Left colon (tissue), 2 donors: ENCODE measurements at regions not wholly inside any gene's neighbourhood (a gene's known extent, or its start where the extent isn't known, plus 50 kb on each side); places are given as distances from the start of the nearest gene placed in this dataset.
A peak's percentile ranks its signal among the peaks of the same experiment; 100 is the strongest.
"Not testable (repeated sequence)": the region's sequence is repeated elsewhere in the genome, so short reads cannot be mapped to it uniquely, and the experiment has no call there.

ENCODE experiments used
- ATAC-seq: fragments of 200-7000 bp; cut with Tn5 transposase; one replicate; pipeline ENCODE4 v1.9.1; 2020; ENCODE audit warnings: mild to moderate bottlenecking, moderate library complexity
- DNase-seq, 2 donors: peaks; one replicate each; pipeline ENCODE4 v3.0.0-alpha.2; 2020
- intact Hi-C, 2 donors: fragments of 100-400 bp; cut with DNase I in 1 of 2; cut with micrococcal nuclease in 1 of 2; formaldehyde crosslinking; loops; one replicate each; pipeline versions ENCODE4 v1.11.2 to v1.14.0; 2022; cut with DNase I, micrococcal nuclease
- donor health status: DM: no; HTN: no; CAD: no.
- donor health status: DM: yes; HTN: yes; CAD: no.

GRCh38 chr10:84613336-84614021 is 285.1 kb downstream of the CCSER2 start:
- intact Hi-C loops: no loop called here
- DNase-seq (peak in 1 of 2 donors; percentile 13), ATAC-seq (peak; percentile 76)

- DNase-seq: no peak
- ATAC-seq: peak; percentile 56
- intact Hi-C loops: no loop called here
Observed at GRCh38 chr10:84626397-84627087, 298.2 kb downstream of the CCSER2 start.

DNA sequence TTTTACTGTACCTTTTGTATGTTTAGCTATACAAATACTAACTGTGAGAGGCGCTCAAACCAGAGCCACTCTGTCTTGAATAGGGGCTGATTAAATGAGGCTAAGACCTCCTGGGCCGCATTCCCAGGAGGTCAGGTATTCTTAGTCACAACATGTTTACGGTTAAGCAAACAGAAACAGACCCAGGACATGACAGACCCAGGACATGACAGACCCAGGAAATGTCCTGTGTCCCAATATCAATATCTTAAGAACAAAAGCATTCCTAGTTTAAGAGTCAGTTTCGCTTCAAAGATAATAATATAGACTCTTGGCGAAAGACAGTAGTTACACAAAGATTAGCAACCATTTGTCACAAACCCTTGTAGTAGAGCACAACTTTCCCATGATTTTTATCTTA is 304.5 kb downstream of the CCSER2 start:
- no peak for DNase-seq
- intact Hi-C loops: no loop called here
- no peak for ATAC-seq

GRCh38 chr10:84634636-84635035 is 306.2 kb downstream of the CCSER2 start:
- no peak for DNase-seq
- no peak for ATAC-seq
- intact Hi-C loops: no loop called here

- DNase-seq, intact Hi-C loops, ATAC-seq: not testable (repeated sequence)
Observed at GRCh38 chr10:84650628-84651027, 322.2 kb downstream of the CCSER2 start.

DNA sequence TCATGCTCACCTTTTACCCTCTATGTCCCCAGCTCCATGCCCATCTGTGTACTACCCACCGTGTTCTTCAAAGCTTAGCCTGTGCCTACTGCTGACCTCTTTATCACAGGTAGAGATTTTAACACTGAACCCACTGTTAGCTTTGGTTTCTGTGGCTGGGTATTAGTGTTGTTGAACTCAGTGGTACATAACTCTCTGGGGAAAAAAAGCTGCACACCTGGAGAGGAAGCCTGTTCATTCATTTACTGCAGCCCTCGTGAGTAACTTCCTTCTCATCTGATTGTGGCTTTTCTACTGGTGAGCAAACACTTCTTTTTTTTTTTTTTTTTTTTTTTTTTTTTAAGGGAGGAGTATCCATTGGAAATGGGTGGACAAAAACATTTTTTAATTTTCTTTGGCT is 326.3 kb downstream of the CCSER2 start:
- no peak for ATAC-seq
- no peak for DNase-seq
- intact Hi-C loops: no loop called here

DNA sequence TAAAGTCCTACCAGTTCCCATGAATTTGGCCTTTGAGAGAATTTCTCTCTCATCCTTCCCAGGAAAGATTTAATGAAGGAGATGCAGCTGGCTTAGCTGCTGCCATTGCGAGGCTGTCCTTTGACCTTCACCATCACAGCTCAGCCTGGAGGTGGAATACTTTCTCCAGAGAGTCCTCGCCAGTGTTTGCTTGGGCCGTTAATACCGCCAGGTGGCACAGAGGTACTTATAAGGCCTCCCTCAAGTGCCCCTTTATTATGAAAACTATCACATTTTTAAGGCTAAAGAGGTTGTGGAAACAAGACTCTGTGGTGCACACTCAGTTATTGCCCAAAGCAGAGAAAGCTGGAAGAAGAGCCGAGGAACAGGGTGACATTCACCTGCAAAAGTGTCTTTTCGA is 330.6 kb downstream of the CCSER2 start:
- intact Hi-C loops: no loop called here
- DNase-seq: no peak
- ATAC-seq: no peak

DNA sequence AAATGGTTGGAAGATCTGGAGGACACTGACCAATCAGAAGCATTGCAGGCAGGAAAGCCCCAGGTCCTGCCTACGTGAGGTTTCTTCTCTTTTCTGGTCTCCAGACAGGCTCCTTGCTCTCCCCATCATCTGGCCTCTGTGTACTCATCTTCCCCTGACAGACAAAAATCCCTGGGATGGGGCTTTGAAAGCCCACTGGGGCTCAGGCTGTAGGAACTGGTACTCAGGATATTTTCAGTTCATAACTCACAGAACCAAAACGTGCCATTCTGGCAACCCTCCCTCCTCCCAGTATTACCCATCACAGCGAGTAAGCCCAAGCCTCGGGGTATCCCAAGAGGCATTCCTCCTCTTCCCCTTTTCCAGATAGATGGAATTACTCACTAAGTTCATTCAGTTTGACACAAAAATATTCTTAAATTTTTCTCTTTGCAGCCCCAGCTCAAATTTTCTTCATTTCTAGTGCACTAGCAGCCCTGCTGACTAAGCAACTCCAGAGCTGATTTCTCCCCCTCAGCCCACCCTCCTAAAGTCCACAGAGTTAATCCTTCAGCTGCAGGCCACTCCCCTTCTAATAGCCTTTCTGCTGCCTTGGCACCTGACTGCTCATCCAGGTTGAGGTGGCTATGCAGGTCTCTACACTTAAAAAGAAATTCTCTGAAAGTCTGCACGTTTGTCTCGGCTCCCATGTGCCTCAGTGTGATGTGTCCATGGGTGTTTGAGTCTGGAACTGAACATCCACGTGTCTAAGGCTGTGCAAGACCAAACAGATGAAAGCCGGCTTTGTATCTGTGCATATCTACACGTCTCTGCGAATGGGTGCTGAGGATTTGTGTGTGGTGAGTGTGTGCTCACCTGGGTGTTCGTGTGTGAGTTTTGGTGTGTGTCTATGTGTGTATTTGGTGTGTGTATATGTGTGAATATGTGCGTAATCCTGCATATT is 331.4 kb downstream of the CCSER2 start:
- ATAC-seq (no peak), DNase-seq (no peak)
- intact Hi-C loops: no loop called here

- DNase-seq (no peak), ATAC-seq (no peak)
- intact Hi-C loops: no loop called here
Observed at GRCh38 chr10:84660450-84661159, 332.2 kb downstream of the CCSER2 start.

DNA sequence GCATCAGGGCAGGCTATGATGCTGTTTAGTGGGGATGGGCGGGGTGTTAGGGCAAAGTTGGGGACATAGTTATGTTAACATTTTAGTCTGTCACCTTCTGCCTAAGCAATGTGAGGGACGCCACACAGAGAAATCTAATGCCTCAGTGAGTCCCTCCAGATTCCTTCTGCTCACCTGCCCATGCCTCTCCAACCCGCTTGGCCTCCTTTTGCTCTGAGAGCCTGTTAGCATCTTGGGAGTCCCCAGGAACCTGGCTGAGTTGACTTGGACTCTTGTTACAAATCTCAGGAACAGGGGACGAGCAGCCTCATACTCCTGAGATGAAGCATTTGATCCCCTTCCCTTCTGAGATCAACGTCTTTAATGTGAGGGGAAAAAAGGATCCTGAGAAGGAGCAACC is 336.8 kb downstream of the CCSER2 start:
- intact Hi-C loops: no loop called here
- no peak for ATAC-seq
- DNase-seq: no peak

DNA sequence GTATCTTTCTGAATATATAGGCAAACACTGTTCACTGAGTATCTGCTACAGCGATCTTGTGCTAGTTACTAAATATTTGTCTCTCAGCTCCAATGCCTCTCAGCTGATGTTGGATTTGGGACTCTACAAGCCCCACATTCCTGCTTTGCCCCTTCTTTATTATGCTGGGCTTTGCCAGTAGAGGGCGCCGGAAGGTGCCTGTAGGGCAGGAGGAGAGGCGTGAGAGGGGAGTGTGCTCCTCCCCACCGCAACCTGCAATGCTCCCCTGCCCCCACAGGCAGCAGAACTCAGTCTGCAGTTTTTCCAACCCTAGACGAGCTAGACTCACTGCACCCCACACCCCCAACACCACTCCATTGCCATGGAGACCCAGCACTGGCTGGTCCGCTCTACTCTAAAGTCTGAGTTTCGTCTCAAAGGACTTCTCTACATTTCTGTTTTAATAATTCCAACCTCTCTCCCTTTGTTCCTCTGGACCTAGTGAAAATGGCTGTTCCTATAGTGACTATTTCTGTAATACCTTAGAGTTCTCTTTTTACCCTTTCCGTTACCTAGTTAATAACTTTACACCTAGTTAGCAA is 337.6 kb downstream of the CCSER2 start:
- ATAC-seq (peak; percentile 34), DNase-seq (peak in 1 of 2 donors; percentile 30)
- intact Hi-C loops: no loop called here

GRCh38 chr10:84668186-84668763 is 339.9 kb downstream of the CCSER2 start:
- DNase-seq (no peak), ATAC-seq (no peak)
- intact Hi-C loops: no loop called here

DNA sequence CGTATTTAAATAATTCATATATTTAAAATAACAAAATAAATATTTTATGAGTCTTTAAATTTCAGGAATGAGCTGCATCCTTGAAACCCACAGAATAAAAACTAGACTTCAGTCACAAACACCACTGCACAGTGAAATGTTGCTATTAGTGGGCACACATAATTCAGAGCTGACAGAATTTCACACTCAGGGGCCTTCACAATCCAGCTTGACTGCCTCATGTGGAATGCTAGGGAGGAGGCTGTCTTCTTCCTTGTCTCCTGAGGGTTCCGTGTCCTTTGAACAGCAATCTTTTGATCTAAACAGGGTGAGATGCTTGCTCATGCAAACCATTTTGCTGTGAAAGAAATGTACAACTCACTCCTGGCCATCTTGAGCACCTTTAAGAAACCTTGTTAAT is 346.7 kb downstream of the CCSER2 start:
- intact Hi-C loops: no loop called here
- no peak for DNase-seq
- no peak for ATAC-seq

GRCh38 chr10:84676536-84676935 is 348.1 kb downstream of the CCSER2 start:
- ATAC-seq (no peak), DNase-seq (no peak)
- intact Hi-C loops: no loop called here

GRCh38 chr10:84681781-84682180 is 353.4 kb downstream of the CCSER2 start:
- intact Hi-C loops: no loop called here
- ATAC-seq (no peak), DNase-seq (no peak)

- no peak for ATAC-seq
- intact Hi-C loops: no loop called here
- DNase-seq: no peak
Observed at GRCh38 chr10:84683550-84683949, 355.2 kb downstream of the CCSER2 start.

DNA sequence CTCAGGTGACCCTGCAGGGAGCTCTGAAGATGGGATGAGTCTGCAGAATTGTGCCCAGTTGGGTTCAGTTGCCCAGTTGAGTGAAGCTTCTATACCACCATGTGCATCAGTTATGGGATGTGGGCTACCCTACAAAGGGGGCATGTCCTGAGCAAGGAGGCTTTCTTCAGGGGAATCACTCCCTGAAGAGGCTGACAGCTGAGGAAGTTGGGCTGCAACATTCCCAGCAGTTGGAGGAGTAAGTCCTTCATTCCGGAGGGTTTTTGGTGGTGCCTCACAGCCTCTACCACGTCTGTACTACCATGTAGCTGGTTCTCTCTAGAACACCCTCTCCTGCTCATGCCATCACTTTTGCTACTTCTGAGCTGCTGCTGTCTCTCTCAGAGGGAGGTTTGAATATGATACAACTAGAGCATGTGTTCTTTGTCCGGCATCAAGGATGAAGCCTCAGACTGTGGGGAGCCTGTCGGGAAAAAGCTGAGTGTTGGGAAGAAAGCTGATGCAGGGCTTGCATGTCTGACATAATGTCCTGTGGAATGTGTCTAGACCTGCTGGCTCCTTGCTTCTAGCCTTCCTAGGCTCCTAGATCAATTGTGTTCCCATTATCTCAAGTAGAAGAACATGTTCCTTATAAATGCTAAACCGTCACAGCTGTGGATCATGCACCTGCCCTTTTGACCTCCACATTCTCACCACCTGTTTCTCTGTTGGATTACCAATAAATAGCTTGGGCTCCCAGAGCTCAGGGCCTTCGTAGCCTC is 355.8 kb downstream of the CCSER2 start:
- intact Hi-C loops: no loop called here
- ATAC-seq (no peak), DNase-seq (no peak)
